Ascending aorta (tissue), 2 donors: ENCODE measurements at regions not wholly inside any gene's neighbourhood (a gene's known extent, or its start where the extent isn't known, plus 50 kb on each side); places are given as distances from the start of the nearest gene placed in this dataset.
A peak's percentile ranks its signal among the peaks of the same experiment; 100 is the strongest.

Experiments
- DNase-seq, 2 donors: peaks; one replicate each; pipeline ENCODE4 v3.0.0-alpha.2; 2019; ENCODE audit warnings: low spot score in 2 of 2
- H3K27ac ChIP-seq, 2 donors: fragments of 200-600 bp; sonication (generic); one replicate each; pipeline ENCODE4 v1.5.1; 2016 to 2017; ENCODE audit warnings: mild to moderate bottlenecking in 1 of 2
- H3K27me3 ChIP-seq: fragments of 200-600 bp; sonication (generic); one replicate; pipeline ENCODE4 v1.5.1; 2017
- H3K36me3 ChIP-seq, 2 donors: fragments of 200-600 bp; sonication (generic); one replicate each; pipeline ENCODE4 v1.5.1; 2016
- H3K4me1 ChIP-seq, 2 donors: fragments of 200-600 bp; sonication (generic); one replicate each; pipeline ENCODE4 v1.5.1; 2016 to 2017; ENCODE audit warnings: mild to moderate bottlenecking in 1 of 2
- H3K4me3 ChIP-seq, 2 donors: fragments of 200-600 bp; sonication (generic); one replicate each; pipeline ENCODE4 v1.5.1; 2016 to 2017; ENCODE audit warnings: mild to moderate bottlenecking in 1 of 2
- H3K9me3 ChIP-seq, 2 donors: fragments of 200-600 bp; sonication (generic); one replicate each; pipeline ENCODE4 v1.5.1; 2016
- CTCF ChIP-seq, 3 experiments: fragments of 200-600 bp in 2 of 3; fragments of 450-650 bp in 1 of 3; sonication (generic) in 2 of 3; IDR thresholded peaks; one replicate each; pipeline ENCODE4 v1.5.1; 2016 to 2019; ENCODE audit warnings: antibody characterized with exemption in 3 of 3, mild to moderate bottlenecking in 1 of 3, moderate library complexity in 1 of 3
- intact Hi-C: fragments of 100-400 bp; cut with DNase I; formaldehyde crosslinking; loops from one replicate; pipeline ENCODE4 v1.15.1; 2023

GRCh38 chr10:21078410-21079329 is 181.6 kb upstream of the NEBL start:
- Histone ChIP-seq H3K4me3 (no peak overlapping the region), H3K9me3 (no peaks in the 10 kb centered on the region), H3K27me3 (no peaks in the 10 kb centered on the region), H3K27ac (no peak overlapping the region), H3K4me1 (no peaks in the 10 kb centered on the region), H3K36me3 (no peaks in the 10 kb centered on the region)
- TF ChIP-seq CTCF (IDR thresholded peaks at IDR 0.05), result peak; percentile 33 to 60 (median 56)
- peak in 1 of 2 donors; percentile 66 for DNase-seq
- intact Hi-C loops, result no loop called here

- Histone ChIP-seq H3K4me3 (no peak overlapping the region), H3K27me3 (no peaks in the 10 kb centered on the region), H3K36me3 (no peaks in the 10 kb centered on the region), H3K9me3 (no peaks in the 10 kb centered on the region), H3K27ac (no peak overlapping the region), H3K4me1 (no peaks in the 10 kb centered on the region)
- no peak for TF ChIP-seq CTCF (IDR thresholded peaks at IDR 0.05)
- intact Hi-C loops, result no loop called here
- no peak for DNase-seq
Observed at GRCh38 chr10:21077681-21078080, 180.6 kb upstream of the NEBL start.

GRCh38 chr10:21076381-21076780 is 179.3 kb upstream of the NEBL start:
- Histone ChIP-seq H3K9me3 (no peaks in the 10 kb centered on the region), H3K4me1 (no peaks in the 10 kb centered on the region), H3K27ac (no peak overlapping the region), H3K4me3 (no peak overlapping the region), H3K27me3 (no peaks in the 10 kb centered on the region), H3K36me3 (no peaks in the 10 kb centered on the region)
- intact Hi-C loops, result no loop called here
- TF ChIP-seq CTCF (IDR thresholded peaks at IDR 0.05), result no peak
- no peak for DNase-seq

- H3K27me3 ChIP-seq, result no peaks in the 10 kb centered on the region
- intact Hi-C loops, result no loop called here
Observed at GRCh38 chr10:21075880-21076279, 178.8 kb upstream of the NEBL start.

GRCh38 chr10:21071001-21071673 is 174.0 kb upstream of the NEBL start:
- H3K9me3 ChIP-seq, result no peaks in the 10 kb centered on the region
- no peak overlapping the region for H3K4me3 ChIP-seq
- no peak overlapping the region for H3K27ac ChIP-seq
- H3K36me3 ChIP-seq, result no peaks in the 10 kb centered on the region
- no peaks in the 10 kb centered on the region for H3K4me1 ChIP-seq
- intact Hi-C loops, result no loop called here
- no peak for DNase-seq
- no peaks in the 10 kb centered on the region for H3K27me3 ChIP-seq
- TF ChIP-seq CTCF (IDR thresholded peaks at IDR 0.05), result no peak

More at GRCh38 chr10:21075880-21076279, 178.8 kb upstream of the NEBL start:
- no peak overlapping the region for H3K4me3 ChIP-seq
- H3K9me3 ChIP-seq, result no peaks in the 10 kb centered on the region
- DNase-seq, result no peak
- no peaks in the 10 kb centered on the region for H3K4me1 ChIP-seq
- TF ChIP-seq CTCF (IDR thresholded peaks at IDR 0.05), result no peak
- H3K27ac ChIP-seq, result no peak overlapping the region
- H3K36me3 ChIP-seq, result no peaks in the 10 kb centered on the region
